GM12864 (cell line): ENCODE measurements at regions not wholly inside any gene's neighbourhood (a gene's known extent, or its start where the extent isn't known, plus 50 kb on each side); places are given as distances from the start of the nearest gene placed in this dataset.

Experiments used
- DNase-seq: peaks from one replicate; pipeline ENCODE4 v3.0.0-alpha.2; 2011; ENCODE audit warnings: low read depth
- H3K4me3 ChIP-seq: 2 replicates; pipeline ENCODE4 v1.5.1; 2011; ENCODE audit warnings: mild to moderate bottlenecking, low read depth, low read length, control low read depth
- TF ChIP-seq, protein P1 (sequence below): IDR thresholded peaks from 2 replicates; pipeline ENCODE4 v1.5.1; 2011; ENCODE audit warnings: low read depth, mild to moderate bottlenecking, moderate library complexity, low read length, control low read depth, inconsistent platforms; ENCODE audit errors: missing control alignments

- TF ChIP-seq, protein P1, sequence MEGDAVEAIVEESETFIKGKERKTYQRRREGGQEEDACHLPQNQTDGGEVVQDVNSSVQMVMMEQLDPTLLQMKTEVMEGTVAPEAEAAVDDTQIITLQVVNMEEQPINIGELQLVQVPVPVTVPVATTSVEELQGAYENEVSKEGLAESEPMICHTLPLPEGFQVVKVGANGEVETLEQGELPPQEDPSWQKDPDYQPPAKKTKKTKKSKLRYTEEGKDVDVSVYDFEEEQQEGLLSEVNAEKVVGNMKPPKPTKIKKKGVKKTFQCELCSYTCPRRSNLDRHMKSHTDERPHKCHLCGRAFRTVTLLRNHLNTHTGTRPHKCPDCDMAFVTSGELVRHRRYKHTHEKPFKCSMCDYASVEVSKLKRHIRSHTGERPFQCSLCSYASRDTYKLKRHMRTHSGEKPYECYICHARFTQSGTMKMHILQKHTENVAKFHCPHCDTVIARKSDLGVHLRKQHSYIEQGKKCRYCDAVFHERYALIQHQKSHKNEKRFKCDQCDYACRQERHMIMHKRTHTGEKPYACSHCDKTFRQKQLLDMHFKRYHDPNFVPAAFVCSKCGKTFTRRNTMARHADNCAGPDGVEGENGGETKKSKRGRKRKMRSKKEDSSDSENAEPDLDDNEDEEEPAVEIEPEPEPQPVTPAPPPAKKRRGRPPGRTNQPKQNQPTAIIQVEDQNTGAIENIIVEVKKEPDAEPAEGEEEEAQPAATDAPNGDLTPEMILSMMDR: no peak
- no peak overlapping the region for H3K4me3 ChIP-seq
- DNase-seq: no peak
Measured at GRCh38 chr16:73464834-73465233, 416.9 kb upstream of the ZFHX3 start.

DNA sequence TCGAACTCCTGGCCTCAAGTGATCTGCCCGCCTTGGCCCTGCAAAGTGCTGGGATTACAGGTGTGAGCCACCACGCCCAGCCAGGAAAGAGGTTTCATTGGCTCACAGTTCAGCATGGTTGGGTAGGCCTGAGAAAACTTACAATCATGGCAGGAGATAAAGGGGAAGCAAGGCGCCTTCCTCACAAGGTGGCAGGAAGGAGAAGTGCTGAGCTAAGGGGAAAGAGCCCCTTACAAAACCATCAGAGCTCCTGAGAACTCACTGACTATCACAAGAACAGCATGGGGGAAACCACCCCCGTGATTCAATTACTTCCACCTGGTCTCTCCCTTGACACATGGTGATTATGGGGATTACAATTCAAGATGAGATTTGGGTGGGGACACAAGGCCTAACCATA is 411.7 kb upstream of the ZFHX3 start:
- no peak overlapping the region for H3K4me3 ChIP-seq
- no peak for DNase-seq
- TF ChIP-seq, protein P1: no peak

DNA sequence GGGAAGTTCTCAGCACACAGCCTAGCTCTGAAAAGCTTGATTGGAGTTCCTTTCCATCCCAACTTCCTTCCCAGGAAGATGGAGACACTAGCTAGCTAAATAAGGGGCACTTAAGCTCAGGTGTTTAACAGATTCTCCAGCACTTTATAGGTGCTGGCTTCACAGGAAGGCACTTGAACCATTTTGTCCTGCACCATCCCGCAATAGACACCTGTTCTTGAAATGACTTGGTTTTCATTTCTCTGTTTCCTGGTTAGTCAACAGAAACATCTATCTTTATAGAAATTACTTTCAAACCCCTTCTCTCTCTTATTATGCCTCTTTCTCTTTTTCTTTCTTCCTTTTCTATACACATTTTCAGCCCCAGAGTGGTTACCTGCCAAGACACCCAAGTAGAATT is 409.9 kb upstream of the ZFHX3 start:
- DNase-seq: peak; percentile 2
- TF ChIP-seq, protein P1: no peak
- H3K4me3 ChIP-seq: no peak overlapping the region

DNA sequence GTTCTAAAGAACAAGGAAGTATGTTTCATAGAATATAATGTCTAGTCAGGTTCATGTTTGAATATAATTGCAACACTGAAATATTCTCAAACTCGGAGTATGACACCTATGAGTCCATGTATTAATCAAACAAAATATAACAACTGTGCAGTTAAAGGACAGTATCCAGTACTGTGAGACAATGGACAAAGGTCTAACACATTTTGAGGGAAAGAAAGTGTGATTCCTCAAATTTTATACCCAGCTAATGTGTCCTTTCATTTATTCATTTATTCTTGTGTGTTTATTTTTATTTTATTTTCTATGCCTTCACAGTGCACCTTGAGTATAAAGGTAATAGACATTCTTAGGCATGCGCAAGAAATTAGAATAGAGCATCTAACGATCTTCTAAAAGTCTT is 401.0 kb upstream of the ZFHX3 start:
- no peak overlapping the region for H3K4me3 ChIP-seq
- DNase-seq: no peak
- TF ChIP-seq, protein P1: no peak

- H3K4me3 ChIP-seq: no peak overlapping the region
- no peak for DNase-seq
- TF ChIP-seq, protein P1: no peak
Measured at GRCh38 chr16:73447846-73448245, 399.9 kb upstream of the ZFHX3 start.

GRCh38 chr16:73434621-73435020 is 386.7 kb upstream of the ZFHX3 start:
- TF ChIP-seq, protein P1: no peak
- H3K4me3 ChIP-seq: no peak overlapping the region
- DNase-seq: no peak

GRCh38 chr16:73433731-73434307 is 385.9 kb upstream of the ZFHX3 start:
- TF ChIP-seq, protein P1: no peak
- no peak overlapping the region for H3K4me3 ChIP-seq
- no peak for DNase-seq
